ENCODE measurements at regions not wholly inside any gene's neighbourhood (a gene's known extent, or its start where the extent isn't known, plus 50 kb on each side); places are given as distances from the start of the nearest gene placed in this dataset.

GRCh38 chr12:29869946-29870345 lies 86.2 kb upstream of the TMTC1 start:
- TF ChIP-seq CTCF (conservative IDR thresholded peaks at IDR 0.05; ENCODE audit: low read length) (no peak), EZH2phosphoT487 (IDR thresholded peaks at IDR 0.05; ENCODE audit: borderline replicate concordance) (no peak)

Data from Loucy (cell line).